ENCODE measurements at regions not wholly inside any gene's neighbourhood (a gene's known extent, or its start where the extent isn't known, plus 50 kb on each side); places are given as distances from the start of the nearest gene placed in this dataset.

DNA sequence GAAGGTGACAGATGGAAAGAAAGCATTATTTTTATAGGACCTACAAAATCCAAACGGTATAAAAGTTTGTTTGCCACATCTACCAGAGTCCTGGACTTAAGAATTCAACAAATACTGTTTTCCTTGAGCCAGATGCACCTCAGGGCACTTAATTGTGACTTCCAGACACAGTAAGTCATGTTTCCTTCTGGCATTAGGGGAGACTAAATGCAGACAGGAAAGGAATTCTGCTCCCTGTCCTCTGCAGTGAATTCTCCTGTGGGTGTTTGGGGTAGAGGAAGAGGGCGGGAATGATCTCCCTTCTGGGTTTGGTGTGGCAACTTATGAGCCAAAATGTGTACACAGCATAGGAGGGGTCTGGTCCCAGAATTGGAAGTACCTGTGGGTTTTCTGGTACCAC lies 93.9 kb upstream of the ZDHHC17 start:
- DNase-seq (ENCODE audit: low read depth, low spot score) = no peak
- intact Hi-C loops (cut with micrococcal nuclease; ENCODE audit: unreplicated experiment) = no loop called here
- ChIA-PET CTCF (no interaction called here), POLR2A (no interaction called here)
- H3K4me1 ChIP-seq (ENCODE audit: control insufficient read depth, insufficient read depth, low read length) = no peaks in the 10 kb centered on the region
- no peak for ATAC-seq
- H3K9me3 ChIP-seq (ENCODE audit: control insufficient read depth, insufficient read depth, low read depth, low read length) = no peaks in the 10 kb centered on the region
- TF ChIP-seq TCF7L2 (IDR thresholded peaks at IDR 0.05; ENCODE audit: low read depth, low read length) (no peak), POLR2AphosphoS5 (IDR thresholded peaks at IDR 0.05; ENCODE audit: low read depth, low read length) (no peak), REST (IDR thresholded peaks at IDR 0.05; ENCODE audit: insufficient read depth in 1 of 2, low read depth in 2 of 2, low read length in 1 of 2) (no peak), SIN3A (IDR thresholded peaks at IDR 0.05; ENCODE audit: borderline replicate concordance, insufficient read depth, low read depth, low read length) (no peak), CTCF (IDR thresholded peaks at IDR 0.05) (no peak)
- H3K27me3 ChIP-seq (ENCODE audit: control insufficient read depth, insufficient read depth, low read length) = no peaks in the 10 kb centered on the region
- H3K27ac ChIP-seq (ENCODE audit: low read length) = no peak overlapping the region
- in situ Hi-C loops (cut with HindIII; ENCODE audit: low pct_unique_long_range_greater_than_20kb, low sequenced_read_pairs) = no loop called here
- no peak overlapping the region for H3K4me3 ChIP-seq (ENCODE audit: low read depth in 2 of 2, low read length in 2 of 2)
- H3K36me3 ChIP-seq (ENCODE audit: control insufficient read depth, insufficient read depth, low read length) = no peaks in the 10 kb centered on the region
- BruUV-seq (replicated peaks) = no TSS peak

- in situ Hi-C loops (cut with HindIII; ENCODE audit: low pct_unique_long_range_greater_than_20kb, low sequenced_read_pairs) = no loop called here
- Histone ChIP-seq H3K4me1 (ENCODE audit: control insufficient read depth, insufficient read depth, low read length) (no peaks in the 10 kb centered on the region), H3K36me3 (ENCODE audit: control insufficient read depth, insufficient read depth, low read length) (no peaks in the 10 kb centered on the region), H3K9me3 (ENCODE audit: control insufficient read depth, insufficient read depth, low read depth, low read length) (no peaks in the 10 kb centered on the region), H3K27ac (ENCODE audit: low read length) (no peak overlapping the region), H3K27me3 (ENCODE audit: control insufficient read depth, insufficient read depth, low read length) (no peaks in the 10 kb centered on the region), H3K4me3 (ENCODE audit: low read depth in 2 of 2, low read length in 2 of 2) (no peak overlapping the region)
- intact Hi-C loops (cut with micrococcal nuclease; ENCODE audit: unreplicated experiment) = no loop called here
- TF ChIP-seq SIN3A (IDR thresholded peaks at IDR 0.05; ENCODE audit: borderline replicate concordance, insufficient read depth, low read depth, low read length) = no peak
- TF ChIP-seq CTCF (IDR thresholded peaks at IDR 0.05) = no peak
- no peak for TF ChIP-seq REST (IDR thresholded peaks at IDR 0.05; ENCODE audit: insufficient read depth in 1 of 2, low read depth in 2 of 2, low read length in 1 of 2)
- TF ChIP-seq TCF7L2 (IDR thresholded peaks at IDR 0.05; ENCODE audit: low read depth, low read length) = no peak
- TF ChIP-seq POLR2AphosphoS5 (IDR thresholded peaks at IDR 0.05; ENCODE audit: low read depth, low read length) = no peak
- ChIA-PET POLR2A (no interaction called here), CTCF (no interaction called here)
- DNase-seq (ENCODE audit: low read depth, low spot score) = no peak
- no TSS peak for BruUV-seq (replicated peaks)
- no peak for ATAC-seq
Measured at GRCh38 chr12:76670776-76671175, 93.1 kb upstream of the ZDHHC17 start.
